Mesothelial cell of epicardium (in vitro differentiated cells): ENCODE measurements at regions not wholly inside any gene's neighbourhood (a gene's known extent, or its start where the extent isn't known, plus 50 kb on each side); places are given as distances from the start of the nearest gene placed in this dataset.

Experiments
- DNase-seq, 2 experiments: peaks; one replicate each; pipeline ENCODE4 v3.0.0; 2021; ENCODE audit warnings: low spot score in 2 of 2; ENCODE audit not compliant: unreplicated experiment in 2 of 2
- H3K27ac Mint-ChIP-seq: 2 replicates; pipeline ENCODE4 v1.8.0; 2021; ENCODE audit warnings: mixed read lengths
- H3K27me3 Mint-ChIP-seq: 2 replicates; pipeline ENCODE4 v1.8.0; 2021; ENCODE audit warnings: low read depth, mixed read lengths
- H3K36me3 Mint-ChIP-seq: 2 replicates; pipeline ENCODE4 v1.8.0; 2021; ENCODE audit warnings: mixed read lengths
- H3K4me1 Mint-ChIP-seq: 2 replicates; pipeline ENCODE4 v1.8.0; 2021; ENCODE audit warnings: mixed read lengths
- H3K4me3 Mint-ChIP-seq: 2 replicates; pipeline ENCODE4 v1.8.0; 2021; ENCODE audit warnings: mild to moderate bottlenecking, moderate library complexity, mixed read lengths
- H3K9me3 Mint-ChIP-seq: 2 replicates; pipeline ENCODE4 v1.8.0; 2021; ENCODE audit warnings: mixed read lengths
- CTCF ChIP-seq: fragments of 200-600 bp; sonication (generic); IDR thresholded peaks from one replicate; pipeline ENCODE4 v1.5.0; 2021; ENCODE audit warnings: antibody characterized with exemption; ENCODE audit not compliant: unreplicated experiment

GRCh38 chr13:58097831-58098230 is 466.3 kb downstream of the PCDH17 start:
- no peak for DNase-seq
- Mint-ChIP-seq H3K4me1 (no peaks in the 10 kb centered on the region), H3K27me3 (no peaks in the 10 kb centered on the region), H3K36me3 (no peaks in the 10 kb centered on the region), H3K4me3 (no peak overlapping the region), H3K27ac (no peak overlapping the region), H3K9me3 (peaks cover 7% of the 10 kb centered on the region)
- no peak for TF ChIP-seq CTCF

GRCh38 chr13:58119351-58119750 is 487.8 kb downstream of the PCDH17 start:
- peaks cover 4% of the 10 kb centered on the region for H3K9me3 Mint-ChIP-seq
- no peaks in the 10 kb centered on the region for H3K36me3 Mint-ChIP-seq
- no peak for TF ChIP-seq CTCF
- no peak overlapping the region for H3K27ac Mint-ChIP-seq
- no peaks in the 10 kb centered on the region for H3K27me3 Mint-ChIP-seq
- no peaks in the 10 kb centered on the region for H3K4me1 Mint-ChIP-seq
- no peak overlapping the region for H3K4me3 Mint-ChIP-seq
- DNase-seq = no peak

DNA sequence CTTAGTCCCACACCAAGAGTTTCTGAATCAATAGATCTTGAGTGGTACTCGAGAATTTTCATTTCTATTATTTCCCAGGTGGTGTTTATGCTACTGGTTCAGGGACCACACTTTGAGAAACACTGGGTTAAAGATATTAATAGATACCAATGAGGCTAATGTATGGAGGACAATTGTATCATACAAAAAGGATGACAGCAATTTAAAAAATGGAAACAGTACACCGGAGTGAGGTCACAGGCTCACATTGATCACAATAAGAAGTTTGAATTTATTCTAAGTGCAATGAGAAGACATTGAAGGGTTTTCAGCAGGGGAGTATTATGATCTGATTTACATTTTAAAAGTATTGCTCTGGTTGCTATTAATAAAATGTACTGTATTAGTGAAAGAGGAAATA is 488.3 kb downstream of the PCDH17 start:
- Mint-ChIP-seq H3K4me1 (no peaks in the 10 kb centered on the region), H3K27me3 (no peaks in the 10 kb centered on the region), H3K36me3 (no peaks in the 10 kb centered on the region), H3K27ac (no peak overlapping the region), H3K4me3 (no peak overlapping the region), H3K9me3 (peaks cover 4% of the 10 kb centered on the region)
- no peak for TF ChIP-seq CTCF
- no peak for DNase-seq

GRCh38 chr13:58126496-58126895 is 495.0 kb downstream of the PCDH17 start:
- Mint-ChIP-seq H3K4me3 (no peak overlapping the region), H3K36me3 (peaks cover 6% of the 10 kb centered on the region), H3K27ac (no peak overlapping the region), H3K4me1 (no peaks in the 10 kb centered on the region), H3K27me3 (no peaks in the 10 kb centered on the region), H3K9me3 (peaks cover 37% of the 10 kb centered on the region)
- no peak for DNase-seq
- no peak for TF ChIP-seq CTCF

- no peak for DNase-seq
- Mint-ChIP-seq H3K9me3 (peaks cover 39% of the 10 kb centered on the region), H3K36me3 (peaks cover 8% of the 10 kb centered on the region), H3K27me3 (no peaks in the 10 kb centered on the region), H3K4me3 (no peak overlapping the region), H3K27ac (no peak overlapping the region), H3K4me1 (no peaks in the 10 kb centered on the region)
- no peak for TF ChIP-seq CTCF
These were observed 502.5 kb downstream of the PCDH17 start for GRCh38 chr13:58134012-58134411.

DNA sequence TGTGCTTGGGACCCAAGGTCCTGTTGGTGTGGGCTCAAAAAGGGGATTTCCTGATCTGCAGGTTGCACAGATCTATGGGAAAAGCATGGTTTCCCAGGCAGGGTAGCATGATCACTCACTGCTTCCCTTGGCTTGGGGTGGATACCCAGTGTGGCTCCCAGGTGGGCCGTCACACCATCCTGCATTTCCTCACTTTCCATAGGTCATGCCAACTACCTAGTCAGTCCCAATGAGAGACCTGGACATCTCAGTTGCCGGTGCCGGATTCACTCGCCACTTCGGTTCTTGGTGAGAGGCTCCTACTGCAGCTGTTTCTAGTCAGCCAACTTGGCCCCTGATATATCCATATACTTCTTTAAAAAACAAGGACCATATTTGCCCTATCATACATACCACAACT is 503.0 kb downstream of the PCDH17 start:
- H3K9me3 Mint-ChIP-seq = peaks cover 34% of the 10 kb centered on the region
- no peak overlapping the region for H3K27ac Mint-ChIP-seq
- H3K4me1 Mint-ChIP-seq = no peaks in the 10 kb centered on the region
- H3K27me3 Mint-ChIP-seq = no peaks in the 10 kb centered on the region
- H3K36me3 Mint-ChIP-seq = peaks cover 8% of the 10 kb centered on the region
- H3K4me3 Mint-ChIP-seq = no peak overlapping the region
- no peak for TF ChIP-seq CTCF
- no peak for DNase-seq
